Keratinocyte (primary cell): ENCODE measurements at regions not wholly inside any gene's neighbourhood (a gene's known extent, or its start where the extent isn't known, plus 50 kb on each side); places are given as distances from the start of the nearest gene placed in this dataset.

Experiments
- EZH2 ChIP-seq: IDR thresholded peaks from one replicate; pipeline ENCODE4 v1.6.1; 2012; ENCODE audit warnings: inconsistent platforms, mild to moderate bottlenecking, low read length, moderate library complexity
- TF ChIP-seq, protein P1 (sequence below), 3 experiments: IDR thresholded peaks in 1 of 3; conservative IDR thresholded peaks in 1 of 3; optimal IDR thresholded peaks in 1 of 3; 2 replicates in 2 of 3; 3 replicates in 1 of 3; pipeline versions ENCODE3 to v1.5.1; 2011; ENCODE audit warnings: low read length in 3 of 3, mild to moderate bottlenecking in 3 of 3, moderate library complexity in 2 of 3, control low read depth in 1 of 3, inconsistent platforms in 1 of 3; ENCODE audit not compliant: insufficient read depth in 2 of 3; ENCODE audit errors: extremely low read depth in 1 of 3

GRCh38 chr22:48906216-48906835 lies 921.3 kb downstream of the BRD1 start:
- TF ChIP-seq, protein P1, sequence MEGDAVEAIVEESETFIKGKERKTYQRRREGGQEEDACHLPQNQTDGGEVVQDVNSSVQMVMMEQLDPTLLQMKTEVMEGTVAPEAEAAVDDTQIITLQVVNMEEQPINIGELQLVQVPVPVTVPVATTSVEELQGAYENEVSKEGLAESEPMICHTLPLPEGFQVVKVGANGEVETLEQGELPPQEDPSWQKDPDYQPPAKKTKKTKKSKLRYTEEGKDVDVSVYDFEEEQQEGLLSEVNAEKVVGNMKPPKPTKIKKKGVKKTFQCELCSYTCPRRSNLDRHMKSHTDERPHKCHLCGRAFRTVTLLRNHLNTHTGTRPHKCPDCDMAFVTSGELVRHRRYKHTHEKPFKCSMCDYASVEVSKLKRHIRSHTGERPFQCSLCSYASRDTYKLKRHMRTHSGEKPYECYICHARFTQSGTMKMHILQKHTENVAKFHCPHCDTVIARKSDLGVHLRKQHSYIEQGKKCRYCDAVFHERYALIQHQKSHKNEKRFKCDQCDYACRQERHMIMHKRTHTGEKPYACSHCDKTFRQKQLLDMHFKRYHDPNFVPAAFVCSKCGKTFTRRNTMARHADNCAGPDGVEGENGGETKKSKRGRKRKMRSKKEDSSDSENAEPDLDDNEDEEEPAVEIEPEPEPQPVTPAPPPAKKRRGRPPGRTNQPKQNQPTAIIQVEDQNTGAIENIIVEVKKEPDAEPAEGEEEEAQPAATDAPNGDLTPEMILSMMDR (optimal IDR thresholded peaks at IDR 0.05 in 1 of 3, IDR thresholded peaks at IDR 0.05 in 1 of 3, conservative IDR thresholded peaks at IDR 0.05 in 1 of 3; ENCODE audit: extremely low read depth in 1 of 3, insufficient read depth in 2 of 3, low read length in 3 of 3): no peak
- TF ChIP-seq EZH2: no peak
